Astrocyte (in vitro differentiated cells and primary cell): ENCODE measurements at regions not wholly inside any gene's neighbourhood (a gene's known extent, or its start where the extent isn't known, plus 50 kb on each side); places are given as distances from the start of the nearest gene placed in this dataset.

Source experiments
- EZH2 ChIP-seq: IDR thresholded peaks from 2 replicates; pipeline ENCODE4 v1.6.1; 2012; ENCODE audit warnings: mild to moderate bottlenecking, low read length, inconsistent platforms; ENCODE audit not compliant: insufficient read depth
- TF ChIP-seq, protein P1 (sequence below): IDR thresholded peaks from 2 replicates; pipeline ENCODE4 v1.5.1; 2011; ENCODE audit warnings: low read depth, mild to moderate bottlenecking, inconsistent platforms, low read length, moderate library complexity; ENCODE audit not compliant: insufficient read depth

- TF ChIP-seq EZH2, result no peak
- TF ChIP-seq, protein P1, sequence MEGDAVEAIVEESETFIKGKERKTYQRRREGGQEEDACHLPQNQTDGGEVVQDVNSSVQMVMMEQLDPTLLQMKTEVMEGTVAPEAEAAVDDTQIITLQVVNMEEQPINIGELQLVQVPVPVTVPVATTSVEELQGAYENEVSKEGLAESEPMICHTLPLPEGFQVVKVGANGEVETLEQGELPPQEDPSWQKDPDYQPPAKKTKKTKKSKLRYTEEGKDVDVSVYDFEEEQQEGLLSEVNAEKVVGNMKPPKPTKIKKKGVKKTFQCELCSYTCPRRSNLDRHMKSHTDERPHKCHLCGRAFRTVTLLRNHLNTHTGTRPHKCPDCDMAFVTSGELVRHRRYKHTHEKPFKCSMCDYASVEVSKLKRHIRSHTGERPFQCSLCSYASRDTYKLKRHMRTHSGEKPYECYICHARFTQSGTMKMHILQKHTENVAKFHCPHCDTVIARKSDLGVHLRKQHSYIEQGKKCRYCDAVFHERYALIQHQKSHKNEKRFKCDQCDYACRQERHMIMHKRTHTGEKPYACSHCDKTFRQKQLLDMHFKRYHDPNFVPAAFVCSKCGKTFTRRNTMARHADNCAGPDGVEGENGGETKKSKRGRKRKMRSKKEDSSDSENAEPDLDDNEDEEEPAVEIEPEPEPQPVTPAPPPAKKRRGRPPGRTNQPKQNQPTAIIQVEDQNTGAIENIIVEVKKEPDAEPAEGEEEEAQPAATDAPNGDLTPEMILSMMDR, result no peak
Observed at GRCh38 chr4:37538931-37539330, 147.2 kb downstream of the RELL1 start.
